Tibial nerve (tissue), 4 donors: ENCODE measurements at regions not wholly inside any gene's neighbourhood (a gene's known extent, or its start where the extent isn't known, plus 50 kb on each side); places are given as distances from the start of the nearest gene placed in this dataset.

Experiments used
- CTCF ChIP-seq, 5 experiments: fragments of 200-600 bp in 3 of 5; fragments of 450-650 bp in 2 of 5; sonication (generic) in 3 of 5; IDR thresholded peaks; one replicate each; pipeline ENCODE4 v1.5.1; 2016 to 2019; ENCODE audit warnings: antibody characterized with exemption in 5 of 5, mild to moderate bottlenecking in 3 of 5, moderate library complexity in 2 of 5
- EP300 ChIP-seq, 2 donors: sonication (generic); formaldehyde crosslinking; IDR thresholded peaks; one replicate each; pipeline ENCODE4 v1.6.1; 2017; ENCODE audit warnings: antibody characterized with exemption in 2 of 2, mild to moderate bottlenecking in 1 of 2
- POLR2A ChIP-seq, 2 donors: fragments of 450-650 bp; IDR thresholded peaks; one replicate each; pipeline ENCODE4 v1.6.1; 2017; ENCODE audit warnings: antibody characterized with exemption in 2 of 2, mild to moderate bottlenecking in 2 of 2, moderate library complexity in 2 of 2

GRCh38 chr1:72637593-72637992 lies 355.3 kb upstream of the NEGR1 start:
- TF ChIP-seq CTCF (IDR thresholded peaks at IDR 0.05) (no peak), POLR2A (IDR thresholded peaks at IDR 0.05) (no peak), EP300 (IDR thresholded peaks at IDR 0.05) (no peak)
